HG03280 (cell line): ENCODE measurements at regions not wholly inside any gene's neighbourhood (a gene's known extent, or its start where the extent isn't known, plus 50 kb on each side); places are given as distances from the start of the nearest gene placed in this dataset.

ENCODE experiments used
- ATAC-seq: cut with Tn5 transposase; IDR thresholded peaks from one replicate; pipeline ENCODE4 v1.9.1; 2021; ENCODE audit warnings: mild to moderate bottlenecking, moderate library complexity; ENCODE audit not compliant: unreplicated experiment

GRCh38 chr7:67547183-67547907, 550.7 kb downstream of the TYW1 start:
- no peak for ATAC-seq

GRCh38 chr7:67549126-67549525, 552.5 kb downstream of the TYW1 start:
- ATAC-seq, result no peak

- ATAC-seq, result no peak
Measured at GRCh38 chr7:67550801-67551436, 554.3 kb downstream of the TYW1 start.

GRCh38 chr7:67552738-67553137, 556.1 kb downstream of the TYW1 start:
- ATAC-seq, result no peak

- ATAC-seq, result no peak
Measured at GRCh38 chr7:67553378-67553777, 556.7 kb downstream of the TYW1 start.

- ATAC-seq, result no peak
Measured at GRCh38 chr7:67554986-67555385, 558.4 kb downstream of the TYW1 start.

GRCh38 chr7:67564959-67565358, 568.3 kb downstream of the TYW1 start:
- no peak for ATAC-seq

- no peak for ATAC-seq
Measured at GRCh38 chr7:67566101-67566500, 569.5 kb downstream of the TYW1 start.

GRCh38 chr7:67571026-67571545, 574.5 kb downstream of the TYW1 start:
- no peak for ATAC-seq

GRCh38 chr7:67573639-67574038, 577.0 kb downstream of the TYW1 start:
- ATAC-seq, result no peak

- no peak for ATAC-seq
Measured at GRCh38 chr7:67588631-67589030, 592.0 kb downstream of the TYW1 start.

GRCh38 chr7:67589183-67589582, 592.5 kb downstream of the TYW1 start:
- ATAC-seq, result no peak

GRCh38 chr7:67590649-67591048, 594.0 kb downstream of the TYW1 start:
- no peak for ATAC-seq

GRCh38 chr7:67593794-67594193, 597.2 kb downstream of the TYW1 start:
- ATAC-seq, result no peak

- no peak for ATAC-seq
Measured at GRCh38 chr7:67595431-67596180, 599.0 kb downstream of the TYW1 start.

- ATAC-seq, result no peak
Measured at GRCh38 chr7:67597161-67597560, 600.5 kb downstream of the TYW1 start.

GRCh38 chr7:67598469-67598868, 601.8 kb downstream of the TYW1 start:
- ATAC-seq, result no peak

- no peak for ATAC-seq
Measured at GRCh38 chr7:67599331-67600062, 602.9 kb downstream of the TYW1 start.

- ATAC-seq, result no peak
Measured at GRCh38 chr7:67602246-67602887, 605.7 kb downstream of the TYW1 start.
